Liver (tissue), 7 donors: ENCODE measurements at regions not wholly inside any gene's neighbourhood (a gene's known extent, or its start where the extent isn't known, plus 50 kb on each side); places are given as distances from the start of the nearest gene placed in this dataset.

Source experiments
- DNase-seq: peaks from one replicate; pipeline ENCODE4 v3.0.0-alpha.2; 2017; ENCODE audit warnings: low spot score
- H3K27ac ChIP-seq, 2 donors: one replicate each; pipeline ENCODE4 v1.7.0; 2013; ENCODE audit warnings: inconsistent platforms in 2 of 2, low read length in 2 of 2, control low read depth in 1 of 2, low read depth in 1 of 2, mild to moderate bottlenecking in 1 of 2
- H3K27me3 ChIP-seq, 4 donors: one replicate each; pipeline versions ENCODE4 v1.6.1 to v1.7.0; 2013; ENCODE audit warnings: low read length in 3 of 4, inconsistent platforms in 1 of 4, mild to moderate bottlenecking in 1 of 4, moderate library complexity in 1 of 4; ENCODE audit not compliant: control insufficient read depth in 4 of 4, insufficient read depth in 4 of 4
- H3K36me3 ChIP-seq, 4 donors: one replicate each; pipeline versions ENCODE4 v1.6.1 to v1.7.0; 2013; ENCODE audit warnings: low read length in 3 of 4, mild to moderate bottlenecking in 3 of 4, low read depth in 1 of 4, moderate library complexity in 1 of 4; ENCODE audit not compliant: control insufficient read depth in 4 of 4, insufficient read depth in 3 of 4
- H3K4me1 ChIP-seq, 4 donors: one replicate each; pipeline versions ENCODE4 v1.6.1 to v1.7.0; 2013; ENCODE audit warnings: low read length in 3 of 4, mild to moderate bottlenecking in 3 of 4, moderate library complexity in 1 of 4; ENCODE audit not compliant: control insufficient read depth in 4 of 4, insufficient read depth in 4 of 4
- H3K4me3 ChIP-seq, 3 donors: one replicate each; pipeline versions ENCODE4 v1.6.1 to v1.7.0; 2013; ENCODE audit warnings: low read length in 3 of 3, control low read depth in 1 of 3, low read depth in 1 of 3, mild to moderate bottlenecking in 1 of 3
- H3K9ac ChIP-seq, 2 donors: one replicate each; pipeline ENCODE4 v1.7.0; 2013; ENCODE audit warnings: low read length in 2 of 2, mild to moderate bottlenecking in 2 of 2, moderate library complexity in 2 of 2, control low read depth in 1 of 2, low read depth in 1 of 2
- H3K9me3 ChIP-seq, 4 donors: one replicate each; pipeline versions ENCODE4 v1.6.1 to v1.7.0; 2013; ENCODE audit warnings: low read length in 3 of 4; ENCODE audit not compliant: control insufficient read depth in 4 of 4
- EGR1 ChIP-seq, 2 donors: IDR thresholded peaks; 2 replicates each; pipeline ENCODE4 v1.6.1; 2016 to 2018; ENCODE audit warnings: antibody characterized with exemption in 2 of 2, low read depth in 2 of 2
- FOXA1 ChIP-seq: IDR thresholded peaks from 2 replicates; pipeline ENCODE4 v1.6.1; 2016; ENCODE audit warnings: antibody characterized with exemption
- HNF4G ChIP-seq: IDR thresholded peaks from 2 replicates; pipeline ENCODE4 v1.6.1; 2016; ENCODE audit warnings: antibody characterized with exemption
- JUND ChIP-seq, 2 donors: IDR thresholded peaks; 2 replicates each; pipeline ENCODE4 v1.6.1; 2016; ENCODE audit warnings: antibody characterized with exemption in 2 of 2
- NR2F2 ChIP-seq: IDR thresholded peaks from 2 replicates; pipeline ENCODE4 v1.6.1; 2016; ENCODE audit warnings: antibody characterized with exemption
- RAD21 ChIP-seq, 2 donors: IDR thresholded peaks; 2 replicates each; pipeline ENCODE4 v1.6.1; 2016; ENCODE audit warnings: antibody characterized with exemption in 2 of 2, mild to moderate bottlenecking in 2 of 2
- RXRA ChIP-seq, 2 donors: IDR thresholded peaks; 2 replicates each; pipeline ENCODE4 v1.6.1; 2017 to 2018; ENCODE audit warnings: antibody characterized with exemption in 2 of 2, mild to moderate bottlenecking in 1 of 2
- SP1 ChIP-seq: IDR thresholded peaks from 2 replicates; pipeline ENCODE4 v1.6.1; 2018; ENCODE audit warnings: antibody characterized with exemption, mild to moderate bottlenecking
- TAF1 ChIP-seq: conservative IDR thresholded peaks from 2 replicates; pipeline ENCODE4 v1.6.1; 2016; ENCODE audit warnings: antibody characterized with exemption, mild to moderate bottlenecking
- WGBS: extraction: QIAGEN DNeasy Blood & Tissue Kit; methylation state at CpG from one replicate; pipeline ENCODE4 v1.1.7; 2013; 5-methylcytosine and 5-hydroxymethylcytosine counted together
- TF ChIP-seq, protein P1 (sequence below): IDR thresholded peaks from 2 replicates; pipeline ENCODE4 v1.6.1; 2016; ENCODE audit warnings: antibody characterized with exemption, mild to moderate bottlenecking
- TF ChIP-seq, protein P2 (sequence below): IDR thresholded peaks from 2 replicates; pipeline ENCODE4 v1.6.1; 2016; ENCODE audit warnings: antibody characterized with exemption
- TF ChIP-seq, protein P3 (sequence below): IDR thresholded peaks from 2 replicates; pipeline ENCODE4 v1.6.1; 2016; ENCODE audit warnings: antibody characterized with exemption
- donor health status: healthy.
- donor health status: healthy.
- donor health status: healthy.
- donor health status: healthy.

DNA sequence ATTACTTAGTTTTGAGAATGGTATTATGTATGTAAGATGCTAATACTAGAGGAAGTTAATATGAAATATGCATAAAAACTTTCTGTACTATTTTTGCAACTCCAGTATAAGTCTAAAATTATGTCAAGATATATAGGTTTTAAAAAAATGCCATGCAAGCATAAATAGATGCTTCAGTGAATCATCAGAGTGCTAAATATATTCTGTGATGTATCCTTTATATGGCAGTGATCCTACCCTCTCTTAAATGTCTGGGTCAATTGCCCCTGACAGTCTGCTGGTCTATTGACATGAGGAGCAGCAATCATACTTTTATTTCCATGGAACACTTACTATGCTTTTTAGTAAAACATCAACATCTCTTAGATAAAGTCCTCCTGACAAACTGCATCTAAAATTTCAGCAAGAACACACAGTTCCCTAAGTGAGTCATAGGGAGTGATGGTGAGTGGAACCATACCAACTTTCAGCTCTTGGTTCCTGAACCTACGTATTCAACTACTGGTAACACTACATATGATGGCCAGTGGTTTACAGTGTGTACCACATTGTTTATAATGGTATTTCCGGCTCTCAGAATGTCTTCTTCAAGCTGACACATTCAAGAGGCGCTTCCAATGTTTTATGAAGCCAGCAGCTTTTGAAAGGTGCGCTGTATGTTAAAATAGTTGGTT lies 928.7 kb upstream of the GJE1 start:
- Histone ChIP-seq H3K4me1 (no peaks in the 10 kb centered on the region), H3K9ac (no peak overlapping the region), H3K36me3 (no peaks in the 10 kb centered on the region), H3K4me3 (no peak overlapping the region), H3K9me3 (no peaks in the 10 kb centered on the region), H3K27ac (no peak overlapping the region), H3K27me3 (no peaks in the 10 kb centered on the region)
- 90% methylated on average over 4 of the region's 4 CpGs for WGBS
- DNase-seq = no peak
- TF ChIP-seq NR2F2 (no peak), EGR1 (IDR thresholded peaks at IDR 0.05; ENCODE audit: low read depth in 2 of 2) (no peak), HNF4G (no peak), SP1 (no peak), TAF1 (no peak), RXRA (IDR thresholded peaks at IDR 0.05) (no peak), FOXA1 (no peak), RAD21 (IDR thresholded peaks at IDR 0.05) (no peak)
- TF ChIP-seq, protein P1, sequence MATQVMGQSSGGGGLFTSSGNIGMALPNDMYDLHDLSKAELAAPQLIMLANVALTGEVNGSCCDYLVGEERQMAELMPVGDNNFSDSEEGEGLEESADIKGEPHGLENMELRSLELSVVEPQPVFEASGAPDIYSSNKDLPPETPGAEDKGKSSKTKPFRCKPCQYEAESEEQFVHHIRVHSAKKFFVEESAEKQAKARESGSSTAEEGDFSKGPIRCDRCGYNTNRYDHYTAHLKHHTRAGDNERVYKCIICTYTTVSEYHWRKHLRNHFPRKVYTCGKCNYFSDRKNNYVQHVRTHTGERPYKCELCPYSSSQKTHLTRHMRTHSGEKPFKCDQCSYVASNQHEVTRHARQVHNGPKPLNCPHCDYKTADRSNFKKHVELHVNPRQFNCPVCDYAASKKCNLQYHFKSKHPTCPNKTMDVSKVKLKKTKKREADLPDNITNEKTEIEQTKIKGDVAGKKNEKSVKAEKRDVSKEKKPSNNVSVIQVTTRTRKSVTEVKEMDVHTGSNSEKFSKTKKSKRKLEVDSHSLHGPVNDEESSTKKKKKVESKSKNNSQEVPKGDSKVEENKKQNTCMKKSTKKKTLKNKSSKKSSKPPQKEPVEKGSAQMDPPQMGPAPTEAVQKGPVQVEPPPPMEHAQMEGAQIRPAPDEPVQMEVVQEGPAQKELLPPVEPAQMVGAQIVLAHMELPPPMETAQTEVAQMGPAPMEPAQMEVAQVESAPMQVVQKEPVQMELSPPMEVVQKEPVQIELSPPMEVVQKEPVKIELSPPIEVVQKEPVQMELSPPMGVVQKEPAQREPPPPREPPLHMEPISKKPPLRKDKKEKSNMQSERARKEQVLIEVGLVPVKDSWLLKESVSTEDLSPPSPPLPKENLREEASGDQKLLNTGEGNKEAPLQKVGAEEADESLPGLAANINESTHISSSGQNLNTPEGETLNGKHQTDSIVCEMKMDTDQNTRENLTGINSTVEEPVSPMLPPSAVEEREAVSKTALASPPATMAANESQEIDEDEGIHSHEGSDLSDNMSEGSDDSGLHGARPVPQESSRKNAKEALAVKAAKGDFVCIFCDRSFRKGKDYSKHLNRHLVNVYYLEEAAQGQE = no peak
- TF ChIP-seq, protein P2, sequence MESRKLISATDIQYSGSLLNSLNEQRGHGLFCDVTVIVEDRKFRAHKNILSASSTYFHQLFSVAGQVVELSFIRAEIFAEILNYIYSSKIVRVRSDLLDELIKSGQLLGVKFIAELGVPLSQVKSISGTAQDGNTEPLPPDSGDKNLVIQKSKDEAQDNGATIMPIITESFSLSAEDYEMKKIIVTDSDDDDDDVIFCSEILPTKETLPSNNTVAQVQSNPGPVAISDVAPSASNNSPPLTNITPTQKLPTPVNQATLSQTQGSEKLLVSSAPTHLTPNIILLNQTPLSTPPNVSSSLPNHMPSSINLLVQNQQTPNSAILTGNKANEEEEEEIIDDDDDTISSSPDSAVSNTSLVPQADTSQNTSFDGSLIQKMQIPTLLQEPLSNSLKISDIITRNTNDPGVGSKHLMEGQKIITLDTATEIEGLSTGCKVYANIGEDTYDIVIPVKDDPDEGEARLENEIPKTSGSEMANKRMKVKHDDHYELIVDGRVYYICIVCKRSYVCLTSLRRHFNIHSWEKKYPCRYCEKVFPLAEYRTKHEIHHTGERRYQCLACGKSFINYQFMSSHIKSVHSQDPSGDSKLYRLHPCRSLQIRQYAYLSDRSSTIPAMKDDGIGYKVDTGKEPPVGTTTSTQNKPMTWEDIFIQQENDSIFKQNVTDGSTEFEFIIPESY = no peak
- TF ChIP-seq, protein P3, sequence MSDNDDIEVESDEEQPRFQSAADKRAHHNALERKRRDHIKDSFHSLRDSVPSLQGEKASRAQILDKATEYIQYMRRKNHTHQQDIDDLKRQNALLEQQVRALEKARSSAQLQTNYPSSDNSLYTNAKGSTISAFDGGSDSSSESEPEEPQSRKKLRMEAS = no peak

DNA sequence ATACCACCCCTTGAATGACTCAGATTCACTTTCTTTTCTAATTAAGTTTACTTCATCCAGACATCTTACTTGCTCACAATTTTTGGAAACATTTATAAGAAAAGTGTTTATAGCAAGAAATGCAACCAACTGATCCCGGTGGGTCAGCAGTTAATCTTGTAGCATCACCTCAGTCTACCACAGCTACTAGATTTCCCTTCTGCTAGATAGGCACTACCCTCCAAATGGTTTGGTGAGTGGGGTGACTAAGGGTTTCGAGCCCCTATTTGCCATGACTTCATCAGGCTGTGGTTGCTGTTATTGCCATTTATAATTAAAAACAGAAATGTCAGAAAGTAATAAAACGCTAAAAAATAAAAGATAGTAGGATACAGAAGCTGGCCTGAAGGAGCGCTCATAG lies 930.1 kb upstream of the GJE1 start:
- Histone ChIP-seq H3K9me3 (no peaks in the 10 kb centered on the region), H3K27ac (no peak overlapping the region), H3K4me1 (no peaks in the 10 kb centered on the region), H3K9ac (no peak overlapping the region), H3K36me3 (no peaks in the 10 kb centered on the region), H3K4me3 (no peak overlapping the region), H3K27me3 (no peaks in the 10 kb centered on the region)
- 85% methylated on average over 4 of the region's 4 CpGs for WGBS
- TF ChIP-seq, protein P1 = no peak
- TF ChIP-seq EGR1 (IDR thresholded peaks at IDR 0.05; ENCODE audit: low read depth in 2 of 2) (no peak), TAF1 (no peak), NR2F2 (no peak), JUND (IDR thresholded peaks at IDR 0.05) (no peak)
- DNase-seq = no peak
